HUES64 (cell line): ENCODE measurements at regions not wholly inside any gene's neighbourhood (a gene's known extent, or its start where the extent isn't known, plus 50 kb on each side); places are given as distances from the start of the nearest gene placed in this dataset.

Source experiments
- H3K27ac ChIP-seq: 2 replicates; pipeline ENCODE4 v1.7.0; 2013; ENCODE audit warnings: low read depth, low read length, inconsistent platforms
- H3K27me3 ChIP-seq: 2 replicates; pipeline ENCODE4 v1.6.1; 2013; ENCODE audit warnings: mild to moderate bottlenecking, low read length; ENCODE audit not compliant: insufficient read depth
- H3K36me3 ChIP-seq: 2 replicates; pipeline ENCODE4 v1.6.1; 2013; ENCODE audit warnings: mild to moderate bottlenecking, low read length; ENCODE audit not compliant: insufficient read depth
- H3K4me1 ChIP-seq: 2 replicates; pipeline ENCODE4 v1.6.1; 2013; ENCODE audit warnings: mild to moderate bottlenecking, low read length, moderate library complexity; ENCODE audit not compliant: insufficient read depth
- H3K4me3 ChIP-seq: 2 replicates; pipeline ENCODE4 v1.5.1; 2013; ENCODE audit warnings: mild to moderate bottlenecking, low read length, moderate library complexity
- H3K9ac ChIP-seq: 2 replicates; pipeline ENCODE4 v1.6.1; 2013; ENCODE audit warnings: mild to moderate bottlenecking, low read depth, low read length
- H3K9me3 ChIP-seq: 2 replicates; pipeline ENCODE4 v1.6.1; 2013; ENCODE audit warnings: low read depth, low read length; ENCODE audit not compliant: insufficient read depth
- WGBS: fragments of 150-250, 120-280 bp; methylation state at CpG from one replicate; pipeline ENCODE4 v1.1.7; 2013; ENCODE audit warnings: missing lambda C conversion rate; 5-methylcytosine and 5-hydroxymethylcytosine counted together

GRCh38 chr18:10047237-10047636, 133.4 kb downstream of the VAPA start:
- Histone ChIP-seq H3K9ac (no peak overlapping the region), H3K27ac (no peak overlapping the region), H3K4me3 (no peak overlapping the region), H3K27me3 (no peaks in the 10 kb centered on the region; the same call in 1 of the 2 replicates), H3K9me3 (peaks cover 7% of the 10 kb centered on the region; the same call in 1 of the 2 replicates), H3K36me3 (no peaks in the 10 kb centered on the region), H3K4me1 (no peaks in the 10 kb centered on the region)
- WGBS = 94% methylated on average over 6 of the region's 6 CpGs

DNA sequence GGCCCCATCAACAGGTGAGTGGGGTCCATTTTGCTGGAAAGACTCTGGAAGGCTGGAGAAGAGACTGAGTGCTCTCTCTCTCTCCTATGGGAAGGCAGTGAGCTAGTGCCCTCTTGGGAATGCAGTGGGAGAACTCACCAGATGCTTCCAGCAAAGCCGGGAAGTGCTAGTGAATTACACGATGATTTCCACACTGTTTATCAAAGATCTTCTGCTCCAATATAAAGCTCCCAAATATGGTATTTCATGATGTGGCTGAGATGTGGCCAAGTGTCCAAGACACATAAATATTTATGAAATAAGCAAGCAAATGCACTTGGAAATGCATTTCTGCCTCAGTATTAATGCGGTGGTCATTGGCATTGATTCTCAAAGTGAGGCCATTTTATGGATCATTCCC, 135.9 kb downstream of the VAPA start:
- no peaks in the 10 kb centered on the region for H3K36me3 ChIP-seq
- no peaks in the 10 kb centered on the region for H3K4me1 ChIP-seq
- no peaks in the 10 kb centered on the region for H3K9me3 ChIP-seq
- no peaks in the 10 kb centered on the region; the same call in 1 of the 2 replicates for H3K27me3 ChIP-seq
- no peak overlapping the region for H3K9ac ChIP-seq
- 95% methylated on average over 3 of the region's 3 CpGs for WGBS
- H3K27ac ChIP-seq = no peak overlapping the region
- H3K4me3 ChIP-seq = no peak overlapping the region

- Histone ChIP-seq H3K4me3 (no peak overlapping the region), H3K27me3 (no peaks in the 10 kb centered on the region), H3K9me3 (no peaks in the 10 kb centered on the region), H3K27ac (no peak overlapping the region), H3K9ac (no peak overlapping the region), H3K36me3 (no peaks in the 10 kb centered on the region), H3K4me1 (no peaks in the 10 kb centered on the region)
- WGBS = 92% methylated on average over 3 of the region's 3 CpGs
Measured at GRCh38 chr18:10050956-10051355, 137.1 kb downstream of the VAPA start.

- Histone ChIP-seq H3K9ac (no peak overlapping the region), H3K27ac (no peak overlapping the region), H3K4me3 (no peak overlapping the region), H3K4me1 (no peaks in the 10 kb centered on the region), H3K9me3 (no peaks in the 10 kb centered on the region), H3K36me3 (no peaks in the 10 kb centered on the region), H3K27me3 (no peaks in the 10 kb centered on the region)
- WGBS = 81% methylated on average over 8 of the region's 8 CpGs
Measured at GRCh38 chr18:10051877-10052631, 138.2 kb downstream of the VAPA start.

DNA sequence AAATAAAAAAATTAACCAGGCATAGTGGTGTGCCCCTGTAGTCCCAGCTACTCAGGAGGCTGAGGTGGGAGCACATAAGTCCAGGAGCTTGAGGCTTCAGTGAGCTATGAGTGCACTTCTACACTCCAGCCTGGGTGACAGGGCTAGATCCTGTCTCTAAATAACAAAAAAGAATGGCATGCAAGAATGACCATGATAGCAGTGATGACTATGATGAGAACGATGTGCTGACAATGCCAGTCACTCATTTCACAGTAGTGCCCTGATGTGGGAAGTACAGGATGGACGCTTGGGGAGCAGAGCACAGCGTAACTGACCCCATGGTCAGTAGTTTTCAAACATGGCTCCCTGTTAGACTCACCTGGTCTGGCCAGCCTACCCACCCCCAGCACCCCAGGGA, 139.1 kb downstream of the VAPA start:
- no peaks in the 10 kb centered on the region for H3K4me1 ChIP-seq
- no peaks in the 10 kb centered on the region for H3K9me3 ChIP-seq
- H3K9ac ChIP-seq = no peak overlapping the region
- WGBS = 94% methylated on average over 3 of the region's 3 CpGs
- H3K36me3 ChIP-seq = no peaks in the 10 kb centered on the region
- H3K27me3 ChIP-seq = no peaks in the 10 kb centered on the region
- no peak overlapping the region for H3K27ac ChIP-seq
- no peak overlapping the region for H3K4me3 ChIP-seq

GRCh38 chr18:10053861-10054260, 140.0 kb downstream of the VAPA start:
- Histone ChIP-seq H3K9me3 (no peaks in the 10 kb centered on the region), H3K4me1 (no peaks in the 10 kb centered on the region), H3K36me3 (no peaks in the 10 kb centered on the region), H3K4me3 (no peak overlapping the region), H3K27ac (no peak overlapping the region), H3K9ac (no peak overlapping the region), H3K27me3 (no peaks in the 10 kb centered on the region)
- 96% methylated on average over 4 of the region's 5 CpGs for WGBS

GRCh38 chr18:10054366-10054765, 140.6 kb downstream of the VAPA start:
- H3K9ac ChIP-seq = no peak overlapping the region
- H3K9me3 ChIP-seq = no peaks in the 10 kb centered on the region
- H3K4me3 ChIP-seq = no peak overlapping the region
- H3K4me1 ChIP-seq = no peaks in the 10 kb centered on the region
- H3K36me3 ChIP-seq = no peaks in the 10 kb centered on the region
- no peaks in the 10 kb centered on the region for H3K27me3 ChIP-seq
- no peak overlapping the region for H3K27ac ChIP-seq
- 56% methylated on average over 10 of the region's 10 CpGs for WGBS

DNA sequence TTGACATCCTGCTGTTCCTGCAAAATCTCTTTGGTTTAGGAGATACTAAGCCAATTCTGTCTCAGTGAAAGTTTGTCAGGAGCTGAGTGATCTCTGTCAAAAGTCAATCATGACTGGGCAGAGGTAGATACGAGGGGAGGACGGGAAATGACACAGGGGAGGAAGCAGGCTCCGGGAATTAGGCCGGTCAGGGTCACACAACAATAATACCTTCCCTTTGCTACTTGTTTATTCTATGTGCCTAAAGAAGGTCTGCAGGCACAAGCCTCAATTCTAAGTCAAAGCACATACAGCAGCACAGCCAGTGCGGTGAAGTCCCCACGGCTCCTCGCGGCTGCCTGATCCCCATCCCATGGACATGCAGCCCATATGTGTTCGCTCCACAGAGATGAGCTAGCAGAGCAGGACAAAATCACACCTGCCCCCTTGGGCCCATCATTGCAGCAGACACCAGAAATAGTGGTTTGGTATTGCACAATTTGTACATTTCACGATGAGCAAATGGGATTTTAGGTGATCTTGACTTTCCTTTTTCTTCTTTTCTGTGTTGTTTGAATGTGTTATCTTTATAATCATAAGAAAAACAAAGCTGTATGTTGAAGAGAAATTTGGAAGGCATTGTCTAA, 141.4 kb downstream of the VAPA start:
- no peak overlapping the region for H3K27ac ChIP-seq
- no peaks in the 10 kb centered on the region for H3K36me3 ChIP-seq
- H3K9me3 ChIP-seq = no peaks in the 10 kb centered on the region
- no peak overlapping the region for H3K9ac ChIP-seq
- no peak overlapping the region for H3K4me3 ChIP-seq
- 91% methylated on average over 10 of the region's 10 CpGs for WGBS
- no peaks in the 10 kb centered on the region for H3K27me3 ChIP-seq
- H3K4me1 ChIP-seq = peaks cover 4% of the 10 kb centered on the region; the same call in 1 of the 2 replicates

DNA sequence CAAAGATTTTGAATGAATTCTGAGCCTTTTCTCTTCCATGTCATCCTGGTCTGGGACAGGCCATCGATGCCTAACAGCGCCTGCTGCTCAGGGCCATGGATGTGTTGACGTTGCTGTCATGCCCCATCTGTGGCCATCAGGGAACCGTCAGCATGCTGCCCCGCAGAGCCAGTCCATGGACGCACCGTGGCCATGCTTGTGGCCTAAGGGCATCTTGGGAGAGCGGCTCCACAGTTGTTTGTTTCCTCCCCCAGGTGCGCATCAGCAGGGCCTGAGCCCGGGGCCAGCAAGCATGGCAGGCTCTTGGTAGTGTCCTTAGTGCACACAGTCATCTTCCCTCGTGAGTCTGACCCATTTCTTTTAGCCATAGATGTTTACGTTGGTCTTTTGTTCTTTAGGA, 142.7 kb downstream of the VAPA start:
- Histone ChIP-seq H3K4me1 (peaks cover 11% of the 10 kb centered on the region; the same call in 1 of the 2 replicates), H3K4me3 (no peak overlapping the region), H3K27me3 (no peaks in the 10 kb centered on the region), H3K9me3 (no peaks in the 10 kb centered on the region), H3K36me3 (no peaks in the 10 kb centered on the region), H3K9ac (no peak overlapping the region), H3K27ac (no peak overlapping the region)
- WGBS = 93% methylated on average over 12 of the region's 12 CpGs

GRCh38 chr18:10057401-10057893, 143.6 kb downstream of the VAPA start:
- WGBS = 85% methylated on average over 2 of the region's 3 CpGs
- Histone ChIP-seq H3K4me1 (peaks cover 11% of the 10 kb centered on the region; the same call in 1 of the 2 replicates), H3K9ac (no peak overlapping the region), H3K27ac (no peak overlapping the region), H3K36me3 (no peaks in the 10 kb centered on the region), H3K9me3 (no peaks in the 10 kb centered on the region), H3K27me3 (no peaks in the 10 kb centered on the region), H3K4me3 (no peak overlapping the region)

DNA sequence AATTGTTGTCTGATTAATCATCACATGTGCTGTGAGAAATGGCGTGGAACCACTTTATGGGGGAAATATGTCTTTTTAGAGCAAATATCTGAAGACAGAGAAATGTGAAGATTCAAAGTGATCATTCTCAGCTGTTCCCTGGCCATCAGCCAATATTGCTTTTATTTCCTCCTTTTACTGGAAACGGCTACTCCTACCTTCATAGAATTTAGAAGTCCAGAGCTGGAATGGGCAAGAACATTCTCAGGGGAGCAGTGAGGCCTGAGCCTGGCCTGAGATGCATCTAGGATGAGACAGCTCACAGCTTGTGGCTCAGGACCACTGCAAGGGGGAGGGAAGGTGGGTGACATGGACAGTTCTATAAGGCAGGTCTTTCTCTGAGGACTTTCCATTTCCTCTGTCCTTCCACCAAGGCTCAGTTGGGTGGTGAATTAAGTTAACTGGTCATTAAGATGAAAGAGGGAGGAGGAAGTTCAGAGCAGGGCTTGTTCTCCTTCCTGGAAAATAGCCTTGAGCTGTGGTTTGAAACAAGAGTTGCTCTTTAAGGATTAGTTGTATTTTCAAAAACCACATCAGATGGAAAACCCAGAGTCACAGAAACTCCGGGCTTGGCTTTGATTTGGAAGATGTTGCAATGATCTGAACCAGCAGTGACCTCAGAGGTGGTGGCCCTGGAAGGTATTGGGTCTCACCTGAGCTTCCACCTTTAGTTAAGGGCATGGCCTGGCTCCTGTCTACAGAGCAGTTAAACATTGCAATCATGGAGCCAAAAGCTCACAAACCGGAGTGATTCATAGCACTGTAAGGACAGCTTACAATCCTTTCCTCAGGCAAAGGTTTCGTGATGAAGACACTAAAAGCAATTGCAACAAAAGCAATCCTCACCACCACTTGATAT, 144.3 kb downstream of the VAPA start:
- Histone ChIP-seq H3K4me1 (peaks cover 11% of the 10 kb centered on the region; the same call in 1 of the 2 replicates), H3K36me3 (no peaks in the 10 kb centered on the region), H3K9me3 (no peaks in the 10 kb centered on the region), H3K27ac (no peak overlapping the region), H3K9ac (no peak overlapping the region), H3K27me3 (no peaks in the 10 kb centered on the region), H3K4me3 (no peak overlapping the region)
- 92% methylated on average over 5 of the region's 5 CpGs for WGBS
